ENCODE measurements at regions not wholly inside any gene's neighbourhood (a gene's known extent, or its start where the extent isn't known, plus 50 kb on each side); places are given as distances from the start of the nearest gene placed in this dataset.
"Not testable (repeated sequence)": the region's sequence is repeated elsewhere in the genome, so short reads cannot be mapped to it uniquely, and the experiment has no call there.

- TF ChIP-seq, protein P1, sequence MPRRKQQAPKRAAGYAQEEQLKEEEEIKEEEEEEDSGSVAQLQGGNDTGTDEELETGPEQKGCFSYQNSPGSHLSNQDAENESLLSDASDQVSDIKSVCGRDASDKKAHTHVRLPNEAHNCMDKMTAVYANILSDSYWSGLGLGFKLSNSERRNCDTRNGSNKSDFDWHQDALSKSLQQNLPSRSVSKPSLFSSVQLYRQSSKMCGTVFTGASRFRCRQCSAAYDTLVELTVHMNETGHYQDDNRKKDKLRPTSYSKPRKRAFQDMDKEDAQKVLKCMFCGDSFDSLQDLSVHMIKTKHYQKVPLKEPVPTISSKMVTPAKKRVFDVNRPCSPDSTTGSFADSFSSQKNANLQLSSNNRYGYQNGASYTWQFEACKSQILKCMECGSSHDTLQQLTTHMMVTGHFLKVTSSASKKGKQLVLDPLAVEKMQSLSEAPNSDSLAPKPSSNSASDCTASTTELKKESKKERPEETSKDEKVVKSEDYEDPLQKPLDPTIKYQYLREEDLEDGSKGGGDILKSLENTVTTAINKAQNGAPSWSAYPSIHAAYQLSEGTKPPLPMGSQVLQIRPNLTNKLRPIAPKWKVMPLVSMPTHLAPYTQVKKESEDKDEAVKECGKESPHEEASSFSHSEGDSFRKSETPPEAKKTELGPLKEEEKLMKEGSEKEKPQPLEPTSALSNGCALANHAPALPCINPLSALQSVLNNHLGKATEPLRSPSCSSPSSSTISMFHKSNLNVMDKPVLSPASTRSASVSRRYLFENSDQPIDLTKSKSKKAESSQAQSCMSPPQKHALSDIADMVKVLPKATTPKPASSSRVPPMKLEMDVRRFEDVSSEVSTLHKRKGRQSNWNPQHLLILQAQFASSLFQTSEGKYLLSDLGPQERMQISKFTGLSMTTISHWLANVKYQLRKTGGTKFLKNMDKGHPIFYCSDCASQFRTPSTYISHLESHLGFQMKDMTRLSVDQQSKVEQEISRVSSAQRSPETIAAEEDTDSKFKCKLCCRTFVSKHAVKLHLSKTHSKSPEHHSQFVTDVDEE (CRISPR knock-in tag; IDR thresholded peaks at IDR 0.05) = no peak
- TF ChIP-seq ISL1 (CRISPR knock-in tag; IDR thresholded peaks at IDR 0.05) = no peak
- TF ChIP-seq CSRNP3 (CRISPR knock-in tag; IDR thresholded peaks at IDR 0.05) = no peak
- TF ChIP-seq CREB5 (CRISPR knock-in tag; IDR thresholded peaks at IDR 0.05; ENCODE audit: low read depth) = no peak
- TF ChIP-seq GLIS3 (CRISPR knock-in tag; IDR thresholded peaks at IDR 0.05) = no peak
- no peak for TF ChIP-seq TOX (CRISPR knock-in tag; IDR thresholded peaks at IDR 0.05; ENCODE audit: borderline replicate concordance)
- TF ChIP-seq ZC3H10 (CRISPR knock-in tag; IDR thresholded peaks at IDR 0.05) = no peak
- TF ChIP-seq ZNF70 (CRISPR knock-in tag; IDR thresholded peaks at IDR 0.05) = no peak
- TF ChIP-seq TCF4 (CRISPR knock-in tag; IDR thresholded peaks at IDR 0.05; ENCODE audit: borderline replicate concordance) = no peak
- no peak for TF ChIP-seq PPARA (CRISPR knock-in tag; IDR thresholded peaks at IDR 0.05; ENCODE audit: borderline replicate concordance)
- TF ChIP-seq ESRRG (CRISPR knock-in tag; IDR thresholded peaks at IDR 0.05) = no peak
- TF ChIP-seq RARB (CRISPR knock-in tag; IDR thresholded peaks at IDR 0.05) = no peak
- TF ChIP-seq, protein P2, sequence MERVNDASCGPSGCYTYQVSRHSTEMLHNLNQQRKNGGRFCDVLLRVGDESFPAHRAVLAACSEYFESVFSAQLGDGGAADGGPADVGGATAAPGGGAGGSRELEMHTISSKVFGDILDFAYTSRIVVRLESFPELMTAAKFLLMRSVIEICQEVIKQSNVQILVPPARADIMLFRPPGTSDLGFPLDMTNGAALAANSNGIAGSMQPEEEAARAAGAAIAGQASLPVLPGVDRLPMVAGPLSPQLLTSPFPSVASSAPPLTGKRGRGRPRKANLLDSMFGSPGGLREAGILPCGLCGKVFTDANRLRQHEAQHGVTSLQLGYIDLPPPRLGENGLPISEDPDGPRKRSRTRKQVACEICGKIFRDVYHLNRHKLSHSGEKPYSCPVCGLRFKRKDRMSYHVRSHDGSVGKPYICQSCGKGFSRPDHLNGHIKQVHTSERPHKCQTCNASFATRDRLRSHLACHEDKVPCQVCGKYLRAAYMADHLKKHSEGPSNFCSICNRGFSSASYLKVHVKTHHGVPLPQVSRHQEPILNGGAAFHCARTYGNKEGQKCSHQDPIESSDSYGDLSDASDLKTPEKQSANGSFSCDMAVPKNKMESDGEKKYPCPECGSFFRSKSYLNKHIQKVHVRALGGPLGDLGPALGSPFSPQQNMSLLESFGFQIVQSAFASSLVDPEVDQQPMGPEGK (CRISPR knock-in tag; IDR thresholded peaks at IDR 0.05; ENCODE audit: borderline replicate concordance) = no peak
- no peak for TF ChIP-seq SNAI2 (CRISPR knock-in tag; IDR thresholded peaks at IDR 0.05)
- no peak for TF ChIP-seq BACH2 (CRISPR knock-in tag; IDR thresholded peaks at IDR 0.05; ENCODE audit: borderline replicate concordance)
- no peak for TF ChIP-seq OSR1 (CRISPR knock-in tag; IDR thresholded peaks at IDR 0.05)
- ATAC-seq = no peak
Observed at GRCh38 chr22:47401592-47401898, 639.1 kb downstream of the TBC1D22A start.

- TF ChIP-seq ZFP30 (CRISPR knock-in tag; IDR thresholded peaks at IDR 0.05) = no peak
- no peak for ATAC-seq
Observed at GRCh38 chr22:47400701-47401591, 638.5 kb downstream of the TBC1D22A start.

GRCh38 chr22:47400131-47400530 lies 637.7 kb downstream of the TBC1D22A start:
- not testable (repeated sequence) for ATAC-seq

- TF ChIP-seq ZNF8 (CRISPR knock-in tag; IDR thresholded peaks at IDR 0.05) = no peak
- no peak for TF ChIP-seq ZFP30 (CRISPR knock-in tag; IDR thresholded peaks at IDR 0.05)
- no peak for TF ChIP-seq RARB (CRISPR knock-in tag; IDR thresholded peaks at IDR 0.05)
- no peak for TF ChIP-seq ZC3H10 (CRISPR knock-in tag; IDR thresholded peaks at IDR 0.05)
- TF ChIP-seq TOX (CRISPR knock-in tag; IDR thresholded peaks at IDR 0.05; ENCODE audit: borderline replicate concordance) = no peak
- TF ChIP-seq ESRRG (CRISPR knock-in tag; IDR thresholded peaks at IDR 0.05) = no peak
- ATAC-seq = no peak
Observed at GRCh38 chr22:47398921-47399790, 636.7 kb downstream of the TBC1D22A start.

Data from SK-N-SH treated with all-trans-retinoic acid at 6 μM for 48 hours (cell line).